ENCODE measurements at regions not wholly inside any gene's neighbourhood (a gene's known extent, or its start where the extent isn't known, plus 50 kb on each side); places are given as distances from the start of the nearest gene placed in this dataset.

- TF ChIP-seq CTCF (IDR thresholded peaks at IDR 0.05; ENCODE audit: low read depth, low read length) (no peak), EZH2phosphoT487 (IDR thresholded peaks at IDR 0.05; ENCODE audit: low read depth) (no peak)
Measured at GRCh38 chr5:144548936-144549335, 378.3 kb downstream of the KCTD16 start.
